ENCODE measurements at regions not wholly inside any gene's neighbourhood (a gene's known extent, or its start where the extent isn't known, plus 50 kb on each side); places are given as distances from the start of the nearest gene placed in this dataset.

GRCh38 chr5:1667648-1668140, 131.9 kb downstream of the MRPL36 start:
- ATAC-seq: peak in 1 of 4 donors; percentile 12
- peak overlapping the region in 10 of 12 donors; percentile 11 to 41 (median 31) for H3K4me3 ChIP-seq
- intact Hi-C loops (cut with DNase I): loop anchor here in 1 of 10 donors (5.0 kb wide), 1 partner anchor 370 kb away; no protein-coding TSS in a partner anchor

DNA sequence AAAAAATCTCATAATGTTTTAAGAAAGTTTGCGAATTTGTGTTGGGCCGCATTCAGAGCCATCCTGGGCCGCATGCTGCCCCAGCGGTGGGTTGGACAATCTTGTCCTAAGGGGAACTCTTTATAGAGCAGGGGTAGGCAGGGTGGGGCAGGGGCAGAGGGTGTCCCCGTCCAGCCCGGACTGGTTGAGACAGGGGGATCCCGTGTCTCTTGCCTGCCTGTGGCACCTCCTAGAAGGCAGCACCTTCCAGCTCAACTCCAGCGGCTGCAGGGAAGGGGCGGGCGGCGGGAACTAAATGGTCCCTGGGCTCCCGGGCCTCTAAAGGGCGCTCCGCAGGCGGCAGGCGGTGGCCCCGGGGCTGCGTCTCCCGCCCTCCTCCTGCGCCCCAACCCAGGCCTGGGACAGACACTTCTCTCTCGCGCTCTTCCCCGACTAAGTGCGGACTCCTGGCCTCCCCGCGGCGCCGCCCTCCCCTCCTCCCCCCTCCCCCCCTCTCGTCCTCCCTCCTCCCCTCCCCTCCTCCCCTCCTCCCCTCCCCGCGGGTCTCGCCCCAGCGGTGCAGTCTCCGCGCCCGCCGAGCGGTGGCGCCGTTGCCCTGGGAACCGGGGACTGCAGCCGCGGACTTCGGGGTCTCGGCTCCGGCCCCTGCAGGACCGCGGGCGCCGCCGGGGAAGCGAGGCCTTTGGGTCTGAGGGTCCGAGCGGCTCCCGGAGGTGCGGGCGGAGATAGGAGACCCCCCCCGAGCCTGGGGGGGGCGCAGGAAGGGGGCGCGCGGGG, 132.6 kb downstream of the MRPL36 start:
- Histone ChIP-seq H3K36me3 (no peaks in the 10 kb centered on the region), H3K4me3 (peak overlapping the region in 10 of 12 donors; percentile 11 to 41 (median 31)), H3K27me3 (peaks cover 18 to 59% (median 42%) of the 10 kb centered on the region in 9 donors), H3K4me1 (peaks cover 0 to 14% (median 1%) of the 10 kb centered on the region in 12 donors), H3K27ac (no peak overlapping the region), H3K9me3 (peaks cover 0 to 11% (median 0%) of the 10 kb centered on the region in 12 donors)
- WGBS, 4 donors: 6 to 15% (median 10%) methylated on average over 17 to 54 of the region's 62 CpGs
- DNase-seq (peak in 2 of 5 donors; percentile 37 to 57), ATAC-seq (peak in 3 of 4 donors; percentile 47 to 68 (median 47))
- TF ChIP-seq, protein P1, sequence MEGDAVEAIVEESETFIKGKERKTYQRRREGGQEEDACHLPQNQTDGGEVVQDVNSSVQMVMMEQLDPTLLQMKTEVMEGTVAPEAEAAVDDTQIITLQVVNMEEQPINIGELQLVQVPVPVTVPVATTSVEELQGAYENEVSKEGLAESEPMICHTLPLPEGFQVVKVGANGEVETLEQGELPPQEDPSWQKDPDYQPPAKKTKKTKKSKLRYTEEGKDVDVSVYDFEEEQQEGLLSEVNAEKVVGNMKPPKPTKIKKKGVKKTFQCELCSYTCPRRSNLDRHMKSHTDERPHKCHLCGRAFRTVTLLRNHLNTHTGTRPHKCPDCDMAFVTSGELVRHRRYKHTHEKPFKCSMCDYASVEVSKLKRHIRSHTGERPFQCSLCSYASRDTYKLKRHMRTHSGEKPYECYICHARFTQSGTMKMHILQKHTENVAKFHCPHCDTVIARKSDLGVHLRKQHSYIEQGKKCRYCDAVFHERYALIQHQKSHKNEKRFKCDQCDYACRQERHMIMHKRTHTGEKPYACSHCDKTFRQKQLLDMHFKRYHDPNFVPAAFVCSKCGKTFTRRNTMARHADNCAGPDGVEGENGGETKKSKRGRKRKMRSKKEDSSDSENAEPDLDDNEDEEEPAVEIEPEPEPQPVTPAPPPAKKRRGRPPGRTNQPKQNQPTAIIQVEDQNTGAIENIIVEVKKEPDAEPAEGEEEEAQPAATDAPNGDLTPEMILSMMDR (IDR thresholded peaks at IDR 0.05): peak in 6 of 12 donors; percentile 12 to 35 (median 26)
- no peak for TF ChIP-seq POLR2A (IDR thresholded peaks at IDR 0.05)
- intact Hi-C loops (cut with DNase I): loop anchor here in 1 of 10 donors (5.0 kb wide), 1 partner anchor 370 kb away; no protein-coding TSS in a partner anchor

More at GRCh38 chr5:1667648-1668140, 131.9 kb downstream of the MRPL36 start:
- no peak overlapping the region for H3K27ac ChIP-seq
- DNase-seq: peak in 1 of 5 donors; percentile 37
- peaks cover 18 to 62% (median 42%) of the 10 kb centered on the region in 9 donors for H3K27me3 ChIP-seq
- peaks cover 0 to 14% (median 1%) of the 10 kb centered on the region in 12 donors for H3K4me1 ChIP-seq
- 2 to 8% (median 4%) methylated on average over 35 to 38 of the region's 38 CpGs for WGBS, 4 donors
- peaks cover 0 to 11% (median 0%) of the 10 kb centered on the region in 12 donors for H3K9me3 ChIP-seq
- TF ChIP-seq, protein P1 (IDR thresholded peaks at IDR 0.05): no peak
- no peak for TF ChIP-seq POLR2A (IDR thresholded peaks at IDR 0.05)
- no peaks in the 10 kb centered on the region for H3K36me3 ChIP-seq

- DNase-seq (no peak), ATAC-seq (no peak)
- H3K9me3 ChIP-seq: peaks cover 0 to 11% (median 0%) of the 10 kb centered on the region in 12 donors
- H3K27me3 ChIP-seq: peaks cover 18 to 66% (median 39%) of the 10 kb centered on the region in 9 donors
- intact Hi-C loops (cut with DNase I): loop anchor here in 1 of 10 donors (5.0 kb wide), 1 partner anchor 371 kb away; no protein-coding TSS in a partner anchor
- 83 to 89% (median 87%) methylated on average over 5 of the region's 5 CpGs for WGBS, 4 donors
- H3K36me3 ChIP-seq: no peaks in the 10 kb centered on the region
- H3K4me3 ChIP-seq: no peak overlapping the region
- peaks cover 0 to 14% (median 1%) of the 10 kb centered on the region in 12 donors for H3K4me1 ChIP-seq
- H3K27ac ChIP-seq: no peak overlapping the region
- TF ChIP-seq, protein P1 (IDR thresholded peaks at IDR 0.05): no peak
- TF ChIP-seq POLR2A (IDR thresholded peaks at IDR 0.05): no peak
These were observed 133.4 kb downstream of the MRPL36 start for GRCh38 chr5:1666221-1666620.

DNA sequence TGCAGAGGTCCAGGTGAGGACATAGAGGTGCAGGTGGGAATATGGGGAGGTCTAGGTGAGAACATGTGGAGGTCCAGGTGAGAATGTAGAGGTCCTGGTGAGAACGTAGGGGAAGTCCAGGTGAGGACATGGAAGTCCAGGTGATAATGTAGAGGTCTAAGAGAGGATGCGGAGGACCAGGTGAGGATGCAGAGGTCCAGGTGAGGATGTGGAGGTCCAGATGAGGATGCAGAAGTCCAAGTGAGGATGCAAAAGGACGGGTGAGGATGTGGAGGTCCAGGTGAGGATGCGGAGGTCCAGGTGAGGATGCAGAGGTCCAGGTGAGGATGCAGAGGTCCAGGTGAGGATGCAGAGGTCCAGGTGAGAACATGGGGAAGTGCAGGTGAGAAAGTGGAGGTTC, 133.8 kb downstream of the MRPL36 start:
- ATAC-seq (no peak), DNase-seq (no peak)
- Histone ChIP-seq H3K27ac (no peak overlapping the region), H3K27me3 (peaks cover 18 to 68% (median 35%) of the 10 kb centered on the region in 9 donors), H3K9me3 (peaks cover 0 to 11% (median 0%) of the 10 kb centered on the region in 12 donors), H3K4me3 (no peak overlapping the region), H3K4me1 (peaks cover 0 to 14% (median 1%) of the 10 kb centered on the region in 12 donors), H3K36me3 (no peaks in the 10 kb centered on the region)
- TF ChIP-seq POLR2A (IDR thresholded peaks at IDR 0.05): no peak
- TF ChIP-seq, protein P1 (IDR thresholded peaks at IDR 0.05): no peak
- WGBS, 4 donors: 81 to 91% (median 90%) methylated on average over 4 of the region's 4 CpGs
- intact Hi-C loops (cut with DNase I): loop anchor here in 1 of 10 donors (5.0 kb wide), 1 partner anchor 371 kb away; no protein-coding TSS in a partner anchor

Measured in heart left ventricle (tissue), 16 donors.